ENCODE measurements at regions not wholly inside any gene's neighbourhood (a gene's known extent, or its start where the extent isn't known, plus 50 kb on each side); places are given as distances from the start of the nearest gene placed in this dataset.

- TF ChIP-seq FOXM1 (IDR thresholded peaks at IDR 0.05; ENCODE audit: borderline replicate concordance, low read depth) (no peak), MAX (IDR thresholded peaks at IDR 0.05) (no peak), CEBPB (IDR thresholded peaks at IDR 0.05) (no peak), CREB1 (IDR thresholded peaks at IDR 0.05; ENCODE audit: low read depth) (no peak), YY1 (IDR thresholded peaks at IDR 0.05; ENCODE audit: low read depth) (no peak), TAF1 (IDR thresholded peaks at IDR 0.05; ENCODE audit: low read depth) (no peak), RAD21 (IDR thresholded peaks at IDR 0.05; ENCODE audit: low read depth) (no peak), EP300 (IDR thresholded peaks at IDR 0.05; ENCODE audit: borderline replicate concordance) (no peak), TCF12 (IDR thresholded peaks at IDR 0.05; ENCODE audit: low read depth) (no peak)
These were observed 506.3 kb downstream of the UQCRFS1 start for GRCh38 chr19:28706693-28707092.

Measured in Ishikawa (cell line).